ENCODE measurements at regions not wholly inside any gene's neighbourhood (a gene's known extent, or its start where the extent isn't known, plus 50 kb on each side); places are given as distances from the start of the nearest gene placed in this dataset.

- no peak for TF ChIP-seq CTCF (IDR thresholded peaks at IDR 0.05 in 2 of 3, conservative IDR thresholded peaks at IDR 0.05 in 1 of 3; ENCODE audit: borderline replicate concordance in 1 of 3, insufficient read depth in 1 of 3, low read depth in 2 of 3, low read length in 2 of 3)
- TF ChIP-seq TCF7L2 (IDR thresholded peaks at IDR 0.05; ENCODE audit: borderline replicate concordance, extremely low read depth, insufficient read depth, insufficient read length) = no peak
Measured at GRCh38 chr6:99014061-99014460, 66.3 kb upstream of the FBXL4 start (continued).

- Histone ChIP-seq H3K9me3 (ENCODE audit: control insufficient read depth in 1 of 2, insufficient read depth in 1 of 2, low read depth in 1 of 2, low read length in 2 of 2) (no peaks in the 10 kb centered on the region), H4K20me1 (ENCODE audit: insufficient read depth) (no peaks in the 10 kb centered on the region), H2AFZ (ENCODE audit: low read depth, low read length, poor library complexity, severe bottlenecking) (no peak overlapping the region), H3K9me2 (ENCODE audit: insufficient read depth) (no peaks in the 10 kb centered on the region), H3K9ac (ENCODE audit: low read length) (no peak overlapping the region), H3K36me3 (ENCODE audit: control insufficient read depth in 1 of 2, insufficient read depth in 2 of 2, low read length in 2 of 2) (no peaks in the 10 kb centered on the region), H3K4me1 (ENCODE audit: control insufficient read depth in 1 of 2, insufficient read depth in 2 of 2, low read length in 2 of 2) (no peaks in the 10 kb centered on the region), H3K4me3 (replicated peaks in 1 of 2; ENCODE audit: low read depth in 1 of 2, low read length in 2 of 2) (no peak overlapping the region), H3K27ac (ENCODE audit: low read depth, low read length) (no peak overlapping the region), H3K79me2 (ENCODE audit: insufficient read depth, low read length) (no peaks in the 10 kb centered on the region), H3K4me2 (ENCODE audit: low read length) (no peak overlapping the region), H3K27me3 (ENCODE audit: insufficient read depth, low read length) (peaks cover 20% of the 10 kb centered on the region; the same call in 1 of the 2 replicates)
- BruUV-seq (replicated peaks) = no TSS peak
- intact Hi-C loops (cut with micrococcal nuclease) = no loop called here
- ATAC-seq (no peak), DNase-seq (ENCODE audit: low read depth, low spot score) (no peak)
- TF ChIP-seq FOSL1 (IDR thresholded peaks at IDR 0.05; ENCODE audit: low read depth) = no peak
- TF ChIP-seq SP1 (IDR thresholded peaks at IDR 0.05; ENCODE audit: low read depth) = no peak
- TF ChIP-seq REST (IDR thresholded peaks at IDR 0.05; ENCODE audit: low read depth) = no peak
- no peak for TF ChIP-seq EGR1 (IDR thresholded peaks at IDR 0.05; ENCODE audit: low read depth)
- TF ChIP-seq MAX (IDR thresholded peaks at IDR 0.05) = no peak
- no peak for TF ChIP-seq POLR2A (IDR thresholded peaks at IDR 0.05; ENCODE audit: borderline replicate concordance, extremely low read depth, insufficient read depth, insufficient read length)
- TF ChIP-seq TCF7L2 (IDR thresholded peaks at IDR 0.05; ENCODE audit: borderline replicate concordance, extremely low read depth, insufficient read depth, insufficient read length) = no peak
- TF ChIP-seq EZH2phosphoT487 (IDR thresholded peaks at IDR 0.05; ENCODE audit: borderline replicate concordance) = no peak
- no peak for TF ChIP-seq JUND (IDR thresholded peaks at IDR 0.05)
- no peak for TF ChIP-seq ZBTB33 (IDR thresholded peaks at IDR 0.05; ENCODE audit: extremely low read depth, insufficient replicate concordance, low read length)
- no peak for TF ChIP-seq ZNF274 (IDR thresholded peaks at IDR 0.05; ENCODE audit: low read depth, low read length)
- no peak for TF ChIP-seq YY1 (IDR thresholded peaks at IDR 0.05; ENCODE audit: extremely low read depth, insufficient replicate concordance, low read depth, low read length)
- TF ChIP-seq EZH2 (IDR thresholded peaks at IDR 0.05) = no peak
- no peak for TF ChIP-seq SRF (IDR thresholded peaks at IDR 0.05; ENCODE audit: low read depth)
- TF ChIP-seq CEBPB (IDR thresholded peaks at IDR 0.05; ENCODE audit: low read depth) = no peak
- TF ChIP-seq ELF1 (IDR thresholded peaks at IDR 0.05; ENCODE audit: borderline replicate concordance, low read depth) = no peak
- TF ChIP-seq SIN3A (IDR thresholded peaks at IDR 0.05; ENCODE audit: low read depth) = no peak
- POLR2A ChIA-PET = no interaction called here
- CTCF ChIA-PET = interaction anchor here (1.8 kb wide), 1 partner anchor 106 kb away, joined by 4 read pairs; no protein-coding TSS in a partner anchor
- RAD21 ChIA-PET (ENCODE audit: low non-redundant PET in 1 of 2, low total read pairs in 2 of 2, uncharacterized antibody in 2 of 2, unreplicated experiment in 2 of 2) = no interaction called here
Measured at GRCh38 chr6:99013661-99014060, 65.9 kb upstream of the FBXL4 start.

Measured in HCT116 (cell line).